ENCODE measurements at regions not wholly inside any gene's neighbourhood (a gene's known extent, or its start where the extent isn't known, plus 50 kb on each side); places are given as distances from the start of the nearest gene placed in this dataset.

GRCh38 chr3:152200476-152201420 lies 68.0 kb upstream of the MBNL1 start:
- Histone ChIP-seq H3K9me3 (no peaks in the 10 kb centered on the region), H3K27me3 (no peaks in the 10 kb centered on the region), H3K4me3 (peak overlapping the region in 3 of 4 donors; percentile 11 to 34 (median 25)), H3K27ac (peak overlapping the region; percentile 81 to 89 (median 84)), H3K36me3 (no peaks in the 10 kb centered on the region), H3K4me1 (peaks cover 0 to 80% (median 59%) of the 10 kb centered on the region in 4 donors)
- no peak for DNase-seq
- WGBS, 2 donors, result 35 to 72% methylated on average over 3 of the region's 3 CpGs
- TF ChIP-seq EP300 (IDR thresholded peaks at IDR 0.05) (no peak), CTCF (IDR thresholded peaks at IDR 0.05) (no peak)
- intact Hi-C loops (cut with DNase I), result no loop called here

DNA sequence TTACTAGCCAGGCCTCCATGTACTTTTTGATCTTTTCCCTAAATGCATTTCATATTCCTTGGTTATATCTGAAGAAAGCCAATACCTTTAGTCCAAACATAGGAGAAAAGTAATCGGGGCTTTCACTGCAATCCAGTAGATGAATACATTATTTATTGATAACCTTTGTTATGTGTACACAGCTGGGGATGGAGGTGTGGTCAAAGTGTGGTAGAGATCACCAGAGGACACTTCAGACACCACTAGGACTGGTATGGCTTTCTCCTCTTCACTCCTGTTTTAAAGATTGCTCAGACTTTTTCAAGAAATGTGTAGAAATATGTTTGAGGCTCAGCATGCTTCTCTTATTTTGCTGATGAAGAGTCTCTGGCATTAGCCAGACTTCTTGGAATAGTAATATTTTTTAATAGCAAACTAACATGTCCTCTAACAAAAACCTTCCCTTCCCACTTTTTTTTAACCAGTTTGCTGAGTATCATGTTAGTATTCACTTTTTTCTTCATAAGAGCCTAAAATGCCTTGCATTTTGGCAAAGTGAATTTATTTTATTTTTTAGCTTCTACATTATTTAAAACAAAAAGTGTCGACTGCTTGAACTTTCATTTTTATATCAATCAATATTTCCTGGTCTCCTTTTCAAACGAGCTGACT lies 65.6 kb upstream of the MBNL1 start:
- DNase-seq, result no peak
- Histone ChIP-seq H3K4me3 (peak overlapping the region in 3 of 4 donors; percentile 27 to 47 (median 40)), H3K27ac (peak overlapping the region; percentile 81 to 89 (median 84)), H3K27me3 (no peaks in the 10 kb centered on the region), H3K4me1 (peaks cover 0 to 81% (median 55%) of the 10 kb centered on the region in 4 donors), H3K36me3 (no peaks in the 10 kb centered on the region), H3K9me3 (no peaks in the 10 kb centered on the region)
- TF ChIP-seq CTCF (IDR thresholded peaks at IDR 0.05) (no peak), POLR2A (IDR thresholded peaks at IDR 0.05) (no peak), POLR2AphosphoS5 (IDR thresholded peaks at IDR 0.05) (no peak), EP300 (IDR thresholded peaks at IDR 0.05) (no peak)
- intact Hi-C loops (cut with DNase I), result no loop called here
- 9 to 15% methylated on average over 3 of the region's 3 CpGs for WGBS, 2 donors

GRCh38 chr3:152203652-152204051 lies 65.1 kb upstream of the MBNL1 start:
- H3K4me3 ChIP-seq, result peak overlapping the region; percentile 19 to 47 (median 34)
- H3K9me3 ChIP-seq, result no peaks in the 10 kb centered on the region
- H3K36me3 ChIP-seq, result no peaks in the 10 kb centered on the region
- peaks cover 0 to 80% (median 50%) of the 10 kb centered on the region in 4 donors for H3K4me1 ChIP-seq
- peak overlapping the region; percentile 81 to 89 (median 84) for H3K27ac ChIP-seq
- no peak for DNase-seq
- intact Hi-C loops (cut with DNase I), result loop anchor here (2.0 kb wide), 1 partner anchor 63 kb away; no protein-coding TSS in a partner anchor
- no peaks in the 10 kb centered on the region for H3K27me3 ChIP-seq
- TF ChIP-seq POLR2AphosphoS5 (IDR thresholded peaks at IDR 0.05) (no peak), POLR2A (IDR thresholded peaks at IDR 0.05) (no peak), EP300 (IDR thresholded peaks at IDR 0.05) (no peak), CTCF (IDR thresholded peaks at IDR 0.05) (no peak)
- WGBS, 2 donors, result 5 to 28% methylated on average over 1 of the region's 1 CpG

- H3K27ac ChIP-seq, result peak overlapping the region; percentile 81 to 89 (median 84)
- WGBS, 2 donors, result 35 to 36% methylated on average over 2 of the region's 2 CpGs
- intact Hi-C loops (cut with DNase I), result loop anchor here (2.0 kb wide), 1 partner anchor 63 kb away; no protein-coding TSS in a partner anchor
Observed at GRCh38 chr3:152204218-152204617, 64.5 kb upstream of the MBNL1 start.

More at GRCh38 chr3:152204218-152204617, 64.5 kb upstream of the MBNL1 start:
- Histone ChIP-seq H3K36me3 (no peaks in the 10 kb centered on the region), H3K9me3 (no peaks in the 10 kb centered on the region), H3K4me1 (peaks cover 0 to 74% (median 44%) of the 10 kb centered on the region in 4 donors), H3K27me3 (no peaks in the 10 kb centered on the region), H3K4me3 (peak overlapping the region; percentile 19 to 47 (median 34))
- TF ChIP-seq POLR2AphosphoS5 (IDR thresholded peaks at IDR 0.05) (peak in 2 of 4 donors; percentile 50 to 62), EP300 (IDR thresholded peaks at IDR 0.05) (peak in 2 of 4 donors; percentile 43 to 46), CTCF (IDR thresholded peaks at IDR 0.05) (no peak), POLR2A (IDR thresholded peaks at IDR 0.05) (no peak)
- no peak for DNase-seq
